ENCODE measurements at regions not wholly inside any gene's neighbourhood (a gene's known extent, or its start where the extent isn't known, plus 50 kb on each side); places are given as distances from the start of the nearest gene placed in this dataset.

GRCh38 chr7:19368491-19368925 lies 223.3 kb upstream of the FERD3L start:
- Histone ChIP-seq H3K36me3 (replicated peaks in 1 of 2; ENCODE audit: control insufficient read depth in 1 of 2, insufficient read depth in 2 of 2, low read length in 1 of 2) (no peaks in the 10 kb centered on the region), H2AFZ (ENCODE audit: low read depth) (no peak overlapping the region), H3K27ac (ENCODE audit: low read depth in 2 of 2, low read length in 1 of 2) (no peak overlapping the region), H3K4me3 (ENCODE audit: low read depth in 2 of 2, low read length in 1 of 2) (no peak overlapping the region), H3K9me2 (no peaks in the 10 kb centered on the region), H3K9me3 (no peaks in the 10 kb centered on the region), H3K27me3 (ENCODE audit: insufficient read depth) (peaks cover 25% of the 10 kb centered on the region), H3K9ac (no peak overlapping the region), H4K20me1 (ENCODE audit: insufficient read depth) (no peaks in the 10 kb centered on the region), H3K4me2 (no peak overlapping the region), H3F3A (replicated peaks; ENCODE audit: insufficient read depth) (no peaks in the 10 kb centered on the region), H3K4me1 (ENCODE audit: control insufficient read depth in 1 of 2, insufficient read depth in 2 of 2, low read depth in 1 of 2, low read length in 1 of 2) (no peaks in the 10 kb centered on the region), H3K79me2 (ENCODE audit: insufficient read depth) (no peaks in the 10 kb centered on the region)
- ChIA-PET CTCF (no interaction called here), POLR2A (no interaction called here)
- TF ChIP-seq JUND (IDR thresholded peaks at IDR 0.05) (no peak), FOSL2 (IDR thresholded peaks at IDR 0.05; ENCODE audit: borderline replicate concordance, low read depth) (no peak), SIN3A (IDR thresholded peaks at IDR 0.05; ENCODE audit: borderline replicate concordance, low read depth, low read length) (no peak), NRF1 (IDR thresholded peaks at IDR 0.05; ENCODE audit: low read depth, low read length) (no peak), SMC3 (IDR thresholded peaks at IDR 0.05; ENCODE audit: low read depth, low read length) (no peak), RFX5 (IDR thresholded peaks at IDR 0.05; ENCODE audit: low read length) (no peak), POLR2AphosphoS5 (IDR thresholded peaks at IDR 0.05; ENCODE audit: low read depth, low read length) (no peak), MEF2A (IDR thresholded peaks at IDR 0.05; ENCODE audit: borderline replicate concordance, low read depth) (no peak), REST (IDR thresholded peaks at IDR 0.05; ENCODE audit: low read depth, low read length) (no peak), EZH2phosphoT487 (IDR thresholded peaks at IDR 0.05; ENCODE audit: borderline replicate concordance, low read depth) (no peak), YY1 (IDR thresholded peaks at IDR 0.05; ENCODE audit: low read depth) (no peak), CTCF (IDR thresholded peaks at IDR 0.05) (no peak), CHD2 (IDR thresholded peaks at IDR 0.05; ENCODE audit: low read length, partially characterized antibody) (no peak)
- DNase-seq: no peak
- WGBS (ENCODE audit: low lambda C conversion rate): 6% methylated on average over 7 of the region's 7 CpGs

GRCh38 chr7:19364950-19365349 lies 219.7 kb upstream of the FERD3L start:
- no peaks in the 10 kb centered on the region for H3K9me2 ChIP-seq
- H3K9ac ChIP-seq: no peak overlapping the region
- CTCF ChIA-PET: no interaction called here
- no peak overlapping the region for H3K27ac ChIP-seq (ENCODE audit: low read depth in 2 of 2, low read length in 1 of 2)
- POLR2A ChIA-PET: no interaction called here
- H4K20me1 ChIP-seq (ENCODE audit: insufficient read depth): no peaks in the 10 kb centered on the region
- H3K4me2 ChIP-seq: no peak overlapping the region
- no peaks in the 10 kb centered on the region for H3F3A ChIP-seq (replicated peaks; ENCODE audit: insufficient read depth)
- no peak overlapping the region for H2AFZ ChIP-seq (ENCODE audit: low read depth)
- DNase-seq: no peak
- no peaks in the 10 kb centered on the region for H3K9me3 ChIP-seq
- H3K4me3 ChIP-seq (ENCODE audit: low read depth in 2 of 2, low read length in 1 of 2): no peak overlapping the region
- no peaks in the 10 kb centered on the region for H3K36me3 ChIP-seq (replicated peaks in 1 of 2; ENCODE audit: control insufficient read depth in 1 of 2, insufficient read depth in 2 of 2, low read length in 1 of 2)
- peaks cover 24% of the 10 kb centered on the region for H3K27me3 ChIP-seq (ENCODE audit: insufficient read depth)
- H3K79me2 ChIP-seq (ENCODE audit: insufficient read depth): no peaks in the 10 kb centered on the region
- H3K4me1 ChIP-seq (ENCODE audit: control insufficient read depth in 1 of 2, insufficient read depth in 2 of 2, low read depth in 1 of 2, low read length in 1 of 2): no peaks in the 10 kb centered on the region
- WGBS (ENCODE audit: low lambda C conversion rate): under 1% methylated on average over 4 of the region's 4 CpGs
- TF ChIP-seq REST (IDR thresholded peaks at IDR 0.05; ENCODE audit: low read depth, low read length) (no peak), FOXM1 (IDR thresholded peaks at IDR 0.05; ENCODE audit: low read depth) (no peak), JUND (IDR thresholded peaks at IDR 0.05) (no peak), TEAD4 (IDR thresholded peaks at IDR 0.05; ENCODE audit: borderline replicate concordance, insufficient read depth) (no peak)
